HepG2 (cell line): ENCODE measurements at regions not wholly inside any gene's neighbourhood (a gene's known extent, or its start where the extent isn't known, plus 50 kb on each side); places are given as distances from the start of the nearest gene placed in this dataset.

Source experiments
- ATAC-seq: fragments of 200-7000 bp; cut with Tn5 transposase; 3 replicates; pipeline ENCODE4 v1.9.1; 2020; ENCODE audit warnings: mild to moderate bottlenecking, moderate library complexity
- BruUV-seq: library from RNA; stranded (reverse); fragments of 400-500 nt; replicated peaks from 2 replicates; lab custom pipeline; 2021; lab: Mats Ljungman, UMichigan
- CTCF ChIA-PET: fragments of 300-600 bp; formaldehyde crosslinking; extraction: SDS; loops from one replicate; lab custom pipeline; 2021; ENCODE audit warnings: low total read pairs, inconsistent platforms, low intra/inter-chr PET ratio; lab: Yijun Ruan, JAX
- POLR2A ChIA-PET: fragments of 350-600 bp; sonication (Branson Sonifier 250); formaldehyde crosslinking; loops from one replicate; lab custom pipeline; 2020; ENCODE audit warnings: antibody characterized with exemption, inconsistent platforms; lab: Yijun Ruan, JAX
- DNase-seq: peaks from one replicate; pipeline ENCODE4 v3.0.0-alpha.2; 2015; ENCODE audit warnings: low spot score
- FAIRE-seq: peaks from 3 replicates; lab custom pipeline; 2011; peaks lifted over from hg19 to GRCh38; lab: Jason Lieb, UNC
- H2AFZ ChIP-seq: one replicate; pipeline ENCODE4 v1.6.1; 2011; ENCODE audit warnings: low read length, inconsistent platforms
- H3K27ac ChIP-seq: fragments of 300-600 bp; 3 replicates; pipeline ENCODE4 v1.8.0; 2011; ENCODE audit warnings: mixed run types, mild to moderate bottlenecking, mixed read lengths, low read length, inconsistent platforms; ENCODE audit not compliant: insufficient read depth; ENCODE audit errors: extremely low read length
- H3K27me3 ChIP-seq, 2 experiments: fragments of 200-600 bp in 1 of 2; 2 replicates in 1 of 2; 3 replicates in 1 of 2; pipeline versions ENCODE4 v1.6.0 to v1.8.0; 2011; ENCODE audit warnings: low read length in 2 of 2, mild to moderate bottlenecking in 2 of 2, moderate library complexity in 2 of 2, inconsistent platforms in 1 of 2; ENCODE audit not compliant: insufficient read depth in 2 of 2, control insufficient read depth in 1 of 2
- H3K36me3 ChIP-seq, 2 experiments: fragments of 200-600 bp in 1 of 2; replicated peaks in 1 of 2; 2 replicates in 1 of 2; 3 replicates in 1 of 2; pipeline versions ENCODE4 v1.5.1 to v1.8.0; 2011; ENCODE audit warnings: low read length in 2 of 2, inconsistent platforms in 1 of 2; ENCODE audit not compliant: insufficient read depth in 2 of 2, control insufficient read depth in 1 of 2
- H3K4me1 ChIP-seq: 2 replicates; pipeline ENCODE4 v1.5.1; 2012; ENCODE audit warnings: low read length, inconsistent platforms; ENCODE audit not compliant: insufficient read depth
- H3K4me2 ChIP-seq: 2 replicates; pipeline ENCODE4 v1.6.0; 2011; ENCODE audit warnings: low read depth, low read length, inconsistent platforms
- H3K4me3 ChIP-seq, 3 experiments: fragments of 200-600 bp in 1 of 3; sonication (generic), shearing (Covaris generic) in 1 of 3; replicated peaks in 1 of 3; 2 replicates each; pipeline ENCODE4 v1.5.1; 2011 to 2016; ENCODE audit warnings: low read length in 3 of 3, inconsistent platforms in 2 of 3, low read depth in 2 of 3, mild to moderate bottlenecking in 2 of 3, control low read depth in 1 of 3, mixed read lengths in 1 of 3; ENCODE audit not compliant: insufficient read depth in 1 of 3
- H3K79me2 ChIP-seq: one replicate; pipeline ENCODE4 v1.6.1; 2011; ENCODE audit warnings: low read length, inconsistent platforms; ENCODE audit not compliant: insufficient read depth
- H3K9ac ChIP-seq: 2 replicates; pipeline ENCODE4 v1.6.0; 2011; ENCODE audit warnings: mild to moderate bottlenecking, low read depth, low read length, inconsistent platforms; ENCODE audit not compliant: insufficient read depth
- H3K9me3 ChIP-seq: 2 replicates; pipeline ENCODE4 v1.5.1; 2012; ENCODE audit warnings: mild to moderate bottlenecking, low read length
- H4K20me1 ChIP-seq: 2 replicates; pipeline ENCODE4 v1.6.0; 2011; ENCODE audit warnings: inconsistent platforms, mild to moderate bottlenecking, low read length, moderate library complexity; ENCODE audit not compliant: insufficient read depth
- ARNTL ChIP-seq: sonication (generic); formaldehyde crosslinking; IDR thresholded peaks from 2 replicates; pipeline ENCODE4 v1.4.0; 2020; ENCODE audit warnings: mild to moderate bottlenecking, missing genetic modification reagents
- DRAP1 ChIP-seq: IDR thresholded peaks from 2 replicates; pipeline ENCODE4 v1.6.1; 2016; ENCODE audit warnings: missing genetic modification reagents, missing compliant biosample characterization
- KDM3A ChIP-seq: IDR thresholded peaks from 2 replicates; pipeline ENCODE4 v1.6.1; 2018; ENCODE audit warnings: low read depth, missing compliant biosample characterization
- ZBTB1 ChIP-seq: sonication (generic); formaldehyde crosslinking; IDR thresholded peaks from 2 replicates; pipeline ENCODE4 v1.4.0; 2020; ENCODE audit warnings: missing genetic modification reagents, borderline replicate concordance
- ZBTB40 ChIP-seq, 2 experiments: fragments of 450-650 bp in 1 of 2; sonication (generic) in 1 of 2; formaldehyde crosslinking in 1 of 2; IDR thresholded peaks; 2 replicates each; pipeline versions ENCODE4 v1.6.1 to v1.8.0; 2016 to 2022; ENCODE audit warnings: antibody characterized with exemption in 1 of 2, mild to moderate bottlenecking in 1 of 2, missing genetic modification reagents in 1 of 2
- ZNF446 ChIP-seq: sonication (generic); formaldehyde crosslinking; IDR thresholded peaks from 2 replicates; pipeline ENCODE4 v1.5.0; 2020; ENCODE audit warnings: mild to moderate bottlenecking, missing genetic modification reagents
- WGBS: methylation state at CpG from one replicate; pipeline ENCODE4 v1.1.6; 2017; ENCODE audit warnings: low lambda C conversion rate; 5-methylcytosine and 5-hydroxymethylcytosine counted together
- in situ Hi-C: cut with HindIII; loops from 2 replicates; pipeline ENCODE4 v1.10.0; 2017; ENCODE audit warnings: low pct_unique_long_range_greater_than_20kb; ENCODE audit not compliant: extremely low pct_ligation_motif_present
- intact Hi-C: fragments of 100-400 bp; cut with micrococcal nuclease; formaldehyde crosslinking; loops from one replicate; pipeline ENCODE4 v1.10.0; 2022; ENCODE audit not compliant: unreplicated experiment

- WGBS, result 0% methylated on average over 3 of the region's 3 CpGs
- CTCF ChIA-PET, result no interaction called here
- Histone ChIP-seq H2AFZ (no peak overlapping the region), H3K9ac (no peak overlapping the region), H3K4me2 (no peak overlapping the region), H3K4me1 (no peaks in the 10 kb centered on the region), H3K36me3 (no peaks in the 10 kb centered on the region), H3K4me3 (no peak overlapping the region), H3K9me3 (no peaks in the 10 kb centered on the region), H3K79me2 (no peaks in the 10 kb centered on the region), H3K27ac (no peak overlapping the region), H3K27me3 (no peaks in the 10 kb centered on the region), H4K20me1 (no peaks in the 10 kb centered on the region)
- BruUV-seq, result no TSS peak
- no peak for TF ChIP-seq DRAP1 (CRISPR knock-in tag)
- no peak for TF ChIP-seq ARNTL (CRISPR knock-in tag)
- TF ChIP-seq ZBTB40 (IDR thresholded peaks at IDR 0.05), result no peak
- no peak for TF ChIP-seq ZBTB40 (CRISPR knock-in tag; IDR thresholded peaks at IDR 0.05)
- TF ChIP-seq ZBTB1, result no peak
- no peak for TF ChIP-seq ZNF446 (CRISPR knock-in tag)
- no peak for TF ChIP-seq KDM3A (CRISPR knock-in tag)
- intact Hi-C loops, result no loop called here
- FAIRE-seq (no peak), ATAC-seq (no peak), DNase-seq (no peak)
- in situ Hi-C loops, result no loop called here
- POLR2A ChIA-PET, result no interaction called here
Measured at GRCh38 chrX:115503099-115503498, 57.9 kb upstream of the PLS3 start.
